22Rv1 (cell line): ENCODE measurements at regions not wholly inside any gene's neighbourhood (a gene's known extent, or its start where the extent isn't known, plus 50 kb on each side); places are given as distances from the start of the nearest gene placed in this dataset.

Source experiments
- H3K27ac ChIP-seq: fragments of 450-650 bp; 2 replicates; pipeline ENCODE4 v1.5.1; 2017
- CTCF ChIP-seq: fragments of 450-650 bp; IDR thresholded peaks from 2 replicates; pipeline ENCODE4 v1.5.1; 2017; ENCODE audit warnings: mild to moderate bottlenecking
- ZFX ChIP-seq: fragments of 450-650 bp; IDR thresholded peaks from 2 replicates; pipeline ENCODE4 v1.6.1; 2017; ENCODE audit warnings: antibody characterized with exemption, borderline replicate concordance

DNA sequence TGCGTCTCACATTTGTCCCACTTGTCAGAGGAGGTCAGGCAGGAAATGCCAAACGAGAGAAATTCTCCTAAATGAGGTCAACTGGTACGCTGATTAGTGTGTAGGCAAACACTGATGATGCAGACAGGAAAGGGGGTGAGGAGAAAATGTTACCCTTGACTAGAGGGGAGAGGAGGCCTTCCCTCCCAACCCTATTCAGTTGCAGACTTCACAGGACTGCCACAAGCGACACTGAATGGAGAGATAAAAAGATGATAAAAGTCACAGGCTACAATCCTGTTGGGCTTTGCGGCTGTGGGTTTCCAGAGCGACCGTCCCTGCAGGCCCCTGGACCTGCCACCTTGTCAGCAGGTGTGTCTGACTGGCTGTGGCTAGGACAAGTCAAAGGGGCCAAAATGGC is 569.4 kb downstream of the CDH26 start:
- TF ChIP-seq ZFX (no peak), CTCF (no peak)
- H3K27ac ChIP-seq: no peak overlapping the region

GRCh38 chr20:60528141-60528540 is 569.9 kb downstream of the CDH26 start:
- TF ChIP-seq ZFX (no peak), CTCF (no peak)
- H3K27ac ChIP-seq: no peak overlapping the region

DNA sequence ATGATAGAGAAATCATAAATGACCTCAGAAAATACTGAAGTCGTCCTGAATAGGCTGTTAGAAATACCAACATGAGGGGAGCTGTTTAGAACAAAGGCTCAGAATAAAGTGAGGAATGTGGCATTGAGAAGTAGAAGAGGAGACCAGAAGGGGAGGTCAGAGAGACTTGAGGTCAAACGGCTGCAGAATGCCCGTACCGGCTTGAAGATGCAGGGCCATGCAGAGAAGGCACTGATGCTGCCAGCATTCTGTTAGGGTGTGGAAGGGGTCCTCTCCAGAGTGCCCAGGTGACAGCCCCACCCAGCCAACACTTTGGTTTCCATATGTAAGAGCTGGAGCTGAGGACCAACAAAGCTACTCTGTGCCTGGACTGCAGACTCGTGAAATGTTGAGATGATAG is 570.9 kb downstream of the CDH26 start:
- TF ChIP-seq CTCF: no peak

GRCh38 chr20:60535211-60535610 is 577.0 kb downstream of the CDH26 start:
- H3K27ac ChIP-seq: no peak overlapping the region
- no peak for TF ChIP-seq CTCF
- no peak for TF ChIP-seq ZFX

More for the DNA sequence above, 570.9 kb downstream of the CDH26 start:
- H3K27ac ChIP-seq: no peak overlapping the region

DNA sequence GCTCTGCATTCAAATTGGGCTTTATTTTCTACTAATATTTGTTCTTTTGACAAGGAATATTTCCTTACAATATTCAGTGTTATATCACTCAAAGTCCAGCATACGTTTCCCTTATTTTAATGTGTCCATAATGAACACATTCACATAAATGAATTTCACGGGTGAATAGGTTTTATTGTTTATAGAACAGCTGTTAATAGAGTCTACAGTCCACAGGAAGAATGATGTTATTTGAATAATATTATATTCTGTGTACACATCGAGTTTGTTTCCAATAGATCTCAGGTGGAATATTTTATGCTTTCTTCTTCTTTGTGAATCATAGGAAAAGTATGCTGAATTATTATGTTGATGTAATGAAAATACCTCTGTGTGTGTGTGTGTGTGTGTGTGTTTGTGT is 582.4 kb downstream of the CDH26 start:
- no peak for TF ChIP-seq CTCF
- no peak for TF ChIP-seq ZFX
- H3K27ac ChIP-seq: no peak overlapping the region

- H3K27ac ChIP-seq: no peak overlapping the region
- no peak for TF ChIP-seq CTCF
- TF ChIP-seq ZFX: no peak
These were observed 583.8 kb downstream of the CDH26 start for GRCh38 chr20:60541991-60542390.

DNA sequence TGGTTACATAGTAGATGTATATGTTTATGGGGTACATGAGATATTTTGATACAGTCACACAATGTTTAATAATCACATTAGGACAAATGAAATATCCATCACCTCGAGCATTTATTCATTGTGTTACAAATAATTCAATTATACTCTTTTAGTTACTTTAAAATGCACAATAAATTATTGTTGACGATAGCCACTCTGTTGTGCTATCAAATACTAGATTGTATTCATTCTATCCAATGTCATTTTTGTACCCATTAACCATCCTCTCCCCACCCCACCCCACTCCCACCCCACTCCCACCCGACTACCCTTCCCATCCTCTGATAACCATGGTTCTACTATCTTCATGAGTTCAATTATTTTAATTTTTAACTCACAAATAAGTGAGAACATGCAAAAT is 585.4 kb downstream of the CDH26 start:
- TF ChIP-seq ZFX (no peak), CTCF (no peak)
- no peak overlapping the region for H3K27ac ChIP-seq
